HG03280 (cell line): ENCODE measurements at regions not wholly inside any gene's neighbourhood (a gene's known extent, or its start where the extent isn't known, plus 50 kb on each side); places are given as distances from the start of the nearest gene placed in this dataset.

ENCODE experiments used
- ATAC-seq: cut with Tn5 transposase; IDR thresholded peaks from one replicate; pipeline ENCODE4 v1.9.1; 2021; ENCODE audit warnings: mild to moderate bottlenecking, moderate library complexity; ENCODE audit not compliant: unreplicated experiment

- no peak for ATAC-seq
Observed at GRCh38 chr15:98441599-98441998, 206.7 kb upstream of the IGF1R start.

DNA sequence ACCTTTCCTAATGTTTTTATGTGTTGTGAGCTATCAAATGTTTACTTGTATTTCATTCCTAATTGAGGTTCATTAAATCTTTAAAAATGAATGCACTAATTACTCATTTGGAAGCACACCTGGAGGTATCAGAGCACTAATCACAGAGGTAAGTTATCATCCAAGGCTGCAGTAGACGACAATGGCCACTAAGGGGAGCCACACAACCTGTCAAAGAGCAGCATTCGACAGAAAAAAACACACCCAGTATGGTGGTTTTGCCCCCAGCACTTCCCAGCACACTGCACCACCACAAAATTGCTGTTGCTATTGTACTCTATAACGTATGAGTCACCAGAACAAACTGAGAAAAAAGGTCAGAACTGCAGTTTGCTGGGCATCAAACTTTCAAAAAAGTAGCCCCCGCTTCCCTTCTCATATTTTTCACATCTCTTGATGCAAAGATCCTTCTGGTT, 205.9 kb upstream of the IGF1R start:
- peak; percentile 79 for ATAC-seq

GRCh38 chr15:98442901-98443300, 205.4 kb upstream of the IGF1R start:
- ATAC-seq: no peak

- ATAC-seq: no peak
Observed at GRCh38 chr15:98443526-98443925, 204.8 kb upstream of the IGF1R start.

DNA sequence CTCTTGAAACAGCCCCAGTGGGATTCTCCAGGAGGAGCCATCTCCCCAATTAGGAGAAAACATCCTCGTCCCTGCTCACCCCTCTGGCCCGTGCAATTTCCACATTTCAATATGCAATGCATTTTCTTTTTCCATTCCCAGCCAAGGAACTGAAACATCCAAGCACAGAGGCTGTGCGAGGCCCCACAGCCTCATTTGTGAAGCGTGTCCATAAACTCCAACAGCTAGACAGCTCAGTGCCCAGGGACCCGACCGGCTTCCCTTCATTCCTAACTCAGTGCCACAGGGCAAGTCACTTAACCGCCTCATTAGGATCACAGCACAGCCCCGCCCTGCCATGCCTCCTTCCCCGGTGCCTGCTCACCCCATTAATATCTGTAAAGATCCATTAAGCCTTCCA, 204.2 kb upstream of the IGF1R start:
- ATAC-seq: no peak

- no peak for ATAC-seq
Observed at GRCh38 chr15:98445315-98445714, 203.0 kb upstream of the IGF1R start.

GRCh38 chr15:98446083-98446482, 202.3 kb upstream of the IGF1R start:
- no peak for ATAC-seq

GRCh38 chr15:98447069-98447468, 201.3 kb upstream of the IGF1R start:
- no peak for ATAC-seq

DNA sequence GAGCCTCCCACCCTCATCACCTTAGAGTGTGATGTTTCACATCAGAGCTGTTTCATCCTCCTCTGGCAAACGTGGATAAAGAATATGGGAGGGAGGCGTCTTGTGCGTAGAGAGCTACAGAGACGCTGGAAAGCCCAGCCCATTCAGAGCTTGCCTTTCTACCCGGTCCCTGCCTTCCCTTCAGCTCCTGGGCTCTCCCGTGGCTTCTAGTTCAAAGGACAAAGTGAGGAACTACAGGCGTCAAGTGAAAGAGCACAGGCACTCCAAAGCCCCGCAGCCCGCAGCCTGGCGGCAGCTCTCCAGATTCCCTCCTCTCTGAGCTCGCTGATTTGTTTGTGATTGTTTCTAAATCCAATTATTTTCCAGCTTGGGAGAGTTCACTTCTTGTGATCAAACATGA, 197.1 kb upstream of the IGF1R start:
- ATAC-seq: no peak

DNA sequence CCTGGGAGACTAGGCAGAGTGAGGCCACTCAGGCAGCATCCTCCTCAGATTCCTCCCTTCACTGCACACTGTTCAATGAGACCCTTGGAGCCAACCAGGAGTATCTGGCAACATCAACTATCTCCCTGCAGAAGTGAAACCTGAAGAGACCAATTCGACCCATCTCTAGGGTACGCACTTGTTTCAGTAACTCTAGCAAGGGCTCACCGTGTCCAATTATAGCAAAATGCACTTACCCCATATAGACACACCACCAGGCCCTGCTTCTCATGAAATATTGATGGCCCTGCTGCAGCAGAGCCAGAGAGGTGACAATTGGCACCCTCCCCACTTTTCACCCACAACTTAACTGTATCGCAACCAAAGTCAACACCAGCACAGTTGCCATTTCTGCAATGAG, 196.1 kb upstream of the IGF1R start:
- no peak for ATAC-seq

DNA sequence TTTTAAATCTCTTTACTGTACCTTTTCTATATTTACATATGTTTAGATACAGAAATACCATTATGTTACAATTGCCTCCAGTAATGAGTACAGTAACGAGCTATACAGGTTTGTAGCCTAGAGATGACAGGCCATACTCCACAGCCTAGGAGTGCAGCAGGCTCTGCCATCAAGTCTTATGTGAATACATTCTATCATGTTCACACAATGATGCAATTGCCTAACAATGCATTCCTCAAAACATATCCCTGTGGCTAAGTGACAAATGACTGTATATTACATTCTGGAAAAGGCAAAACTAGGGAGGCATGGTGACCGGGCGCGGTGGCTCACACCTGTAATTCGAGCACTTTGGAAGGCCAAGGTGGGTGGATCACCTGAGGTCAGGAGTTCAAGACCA, 192.4 kb upstream of the IGF1R start:
- no peak for ATAC-seq

DNA sequence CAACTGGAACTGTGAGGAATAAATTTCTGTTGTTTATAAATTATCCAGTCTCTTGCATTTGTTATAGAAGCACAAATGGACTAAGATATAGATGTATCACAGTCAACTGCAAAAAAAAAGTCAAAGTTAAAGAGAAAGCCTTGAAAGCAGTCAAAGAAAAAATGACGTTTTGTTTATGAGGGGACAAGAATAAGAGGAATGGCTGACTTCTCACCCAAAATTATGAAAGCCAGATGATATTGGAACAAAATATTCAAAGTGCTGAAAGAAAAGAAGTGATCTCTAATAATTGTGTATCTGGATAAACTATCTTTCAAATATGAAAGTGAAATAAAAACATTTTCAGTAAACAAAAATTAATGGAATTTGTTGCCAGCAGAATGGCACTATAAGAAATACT, 171.8 kb upstream of the IGF1R start:
- no peak for ATAC-seq

DNA sequence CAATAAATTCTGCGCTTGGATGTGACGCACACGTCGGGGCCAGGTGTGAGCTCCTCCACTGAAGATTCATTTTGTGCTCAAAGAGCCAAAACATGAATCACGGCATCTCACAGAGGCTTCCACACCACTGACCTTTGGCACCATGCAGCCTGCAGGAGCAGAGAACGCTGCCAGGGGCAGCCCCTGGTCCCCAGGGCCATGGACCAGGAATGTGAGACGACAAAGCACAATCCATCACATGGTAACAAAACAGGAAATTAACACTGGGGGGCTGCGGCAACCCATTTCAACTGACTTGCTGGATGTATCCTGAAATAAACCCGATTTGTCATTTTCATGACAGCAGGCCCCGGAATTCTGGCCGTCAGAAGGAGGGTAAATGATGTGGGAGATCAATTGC, 167.5 kb upstream of the IGF1R start:
- no peak for ATAC-seq

GRCh38 chr15:98483575-98484130, 164.7 kb upstream of the IGF1R start:
- ATAC-seq: no peak

GRCh38 chr15:98484914-98485313, 163.4 kb upstream of the IGF1R start:
- ATAC-seq: no peak

GRCh38 chr15:98485451-98485850, 162.9 kb upstream of the IGF1R start:
- no peak for ATAC-seq

- ATAC-seq: no peak
Observed at GRCh38 chr15:98493966-98494511, 154.3 kb upstream of the IGF1R start.

GRCh38 chr15:98501192-98501591, 147.1 kb upstream of the IGF1R start:
- no peak for ATAC-seq

GRCh38 chr15:98501632-98502031, 146.7 kb upstream of the IGF1R start:
- no peak for ATAC-seq

- ATAC-seq: no peak
Observed at GRCh38 chr15:98503970-98504369, 144.4 kb upstream of the IGF1R start.

GRCh38 chr15:98504998-98505397, 143.3 kb upstream of the IGF1R start:
- no peak for ATAC-seq

GRCh38 chr15:98505611-98506031, 142.7 kb upstream of the IGF1R start:
- ATAC-seq: no peak

GRCh38 chr15:98506172-98506571, 142.2 kb upstream of the IGF1R start:
- no peak for ATAC-seq
